ENCODE measurements at regions not wholly inside any gene's neighbourhood (a gene's known extent, or its start where the extent isn't known, plus 50 kb on each side); places are given as distances from the start of the nearest gene placed in this dataset.

- Mint-ChIP-seq H3K27me3 (peaks cover 5% of the 10 kb centered on the region), H3K36me3 (no peaks in the 10 kb centered on the region), H3K27ac (no peak overlapping the region), H3K9me3 (no peaks in the 10 kb centered on the region), H3K4me1 (ENCODE audit: low read depth) (no peaks in the 10 kb centered on the region), H3K4me3 (no peak overlapping the region)
- CTCF ChIA-PET, result no interaction called here
- POLR2A ChIA-PET, result no interaction called here
- DNase-seq, result no peak
- intact Hi-C loops (cut with micrococcal nuclease), result no loop called here
Observed at GRCh38 chr15:79519628-79520027, 87.5 kb downstream of the MINAR1 start.

- POLR2A ChIA-PET, result no interaction called here
- intact Hi-C loops (cut with micrococcal nuclease), result no loop called here
- no peaks in the 10 kb centered on the region for H3K4me1 Mint-ChIP-seq (ENCODE audit: low read depth)
- H3K36me3 Mint-ChIP-seq, result no peaks in the 10 kb centered on the region
- H3K27ac Mint-ChIP-seq, result no peak overlapping the region
- H3K27me3 Mint-ChIP-seq, result peaks cover 5% of the 10 kb centered on the region
- no peak overlapping the region for H3K4me3 Mint-ChIP-seq
- no peaks in the 10 kb centered on the region for H3K9me3 Mint-ChIP-seq
- CTCF ChIA-PET, result no interaction called here
- no peak for DNase-seq
Observed at GRCh38 chr15:79520654-79521053, 88.5 kb downstream of the MINAR1 start.

GRCh38 chr15:79522656-79523055 lies 90.5 kb downstream of the MINAR1 start:
- DNase-seq, result no peak
- CTCF ChIA-PET, result no interaction called here

GRCh38 chr15:79523266-79523665 lies 91.1 kb downstream of the MINAR1 start:
- Mint-ChIP-seq H3K27ac (no peak overlapping the region), H3K27me3 (peaks cover 7% of the 10 kb centered on the region), H3K4me1 (ENCODE audit: low read depth) (no peaks in the 10 kb centered on the region), H3K9me3 (no peaks in the 10 kb centered on the region), H3K36me3 (no peaks in the 10 kb centered on the region), H3K4me3 (no peak overlapping the region)
- intact Hi-C loops (cut with micrococcal nuclease), result no loop called here
- no peak for DNase-seq
- ChIA-PET CTCF (no interaction called here), POLR2A (no interaction called here)

More at GRCh38 chr15:79522656-79523055, 90.5 kb downstream of the MINAR1 start:
- POLR2A ChIA-PET, result no interaction called here
- Mint-ChIP-seq H3K36me3 (no peaks in the 10 kb centered on the region), H3K27me3 (peaks cover 7% of the 10 kb centered on the region), H3K4me3 (no peak overlapping the region), H3K9me3 (no peaks in the 10 kb centered on the region), H3K27ac (no peak overlapping the region), H3K4me1 (ENCODE audit: low read depth) (no peaks in the 10 kb centered on the region)
- intact Hi-C loops (cut with micrococcal nuclease), result no loop called here

GRCh38 chr15:79524531-79524930 lies 92.4 kb downstream of the MINAR1 start:
- CTCF ChIA-PET, result no interaction called here
- intact Hi-C loops (cut with micrococcal nuclease), result no loop called here
- Mint-ChIP-seq H3K27me3 (peaks cover 7% of the 10 kb centered on the region), H3K27ac (no peak overlapping the region), H3K4me3 (no peak overlapping the region), H3K9me3 (no peaks in the 10 kb centered on the region), H3K36me3 (no peaks in the 10 kb centered on the region), H3K4me1 (ENCODE audit: low read depth) (no peaks in the 10 kb centered on the region)
- POLR2A ChIA-PET, result no interaction called here
- DNase-seq, result no peak

GRCh38 chr15:79526376-79526775 lies 94.2 kb downstream of the MINAR1 start:
- no peak for DNase-seq
- CTCF ChIA-PET, result no interaction called here
- H3K27me3 Mint-ChIP-seq, result peaks cover 4% of the 10 kb centered on the region
- intact Hi-C loops (cut with micrococcal nuclease), result no loop called here
- H3K9me3 Mint-ChIP-seq, result no peaks in the 10 kb centered on the region
- no peaks in the 10 kb centered on the region for H3K4me1 Mint-ChIP-seq (ENCODE audit: low read depth)
- H3K27ac Mint-ChIP-seq, result no peak overlapping the region
- POLR2A ChIA-PET, result no interaction called here
- no peaks in the 10 kb centered on the region for H3K36me3 Mint-ChIP-seq
- no peak overlapping the region for H3K4me3 Mint-ChIP-seq

- DNase-seq, result no peak
- Mint-ChIP-seq H3K4me3 (no peak overlapping the region), H3K27me3 (peaks cover 4% of the 10 kb centered on the region), H3K9me3 (no peaks in the 10 kb centered on the region), H3K36me3 (no peaks in the 10 kb centered on the region), H3K27ac (no peak overlapping the region), H3K4me1 (ENCODE audit: low read depth) (no peaks in the 10 kb centered on the region)
- POLR2A ChIA-PET, result no interaction called here
- CTCF ChIA-PET, result no interaction called here
- intact Hi-C loops (cut with micrococcal nuclease), result no loop called here
Observed at GRCh38 chr15:79527821-79528220, 95.7 kb downstream of the MINAR1 start.

- intact Hi-C loops (cut with micrococcal nuclease), result no loop called here
- peaks cover 6% of the 10 kb centered on the region for H3K27me3 Mint-ChIP-seq
- H3K4me1 Mint-ChIP-seq (ENCODE audit: low read depth), result no peaks in the 10 kb centered on the region
- POLR2A ChIA-PET, result no interaction called here
- no peak for DNase-seq
- CTCF ChIA-PET, result no interaction called here
- no peaks in the 10 kb centered on the region for H3K9me3 Mint-ChIP-seq
- no peaks in the 10 kb centered on the region for H3K36me3 Mint-ChIP-seq
- no peak overlapping the region for H3K27ac Mint-ChIP-seq
- no peak overlapping the region for H3K4me3 Mint-ChIP-seq
Observed at GRCh38 chr15:79529157-79529785, 97.1 kb downstream of the MINAR1 start.

- no peak overlapping the region for H3K4me3 Mint-ChIP-seq
- intact Hi-C loops (cut with micrococcal nuclease), result no loop called here
- CTCF ChIA-PET, result no interaction called here
- H3K9me3 Mint-ChIP-seq, result no peaks in the 10 kb centered on the region
- peaks cover 2% of the 10 kb centered on the region for H3K27me3 Mint-ChIP-seq
- no peaks in the 10 kb centered on the region for H3K36me3 Mint-ChIP-seq
- H3K4me1 Mint-ChIP-seq (ENCODE audit: low read depth), result no peaks in the 10 kb centered on the region
- POLR2A ChIA-PET, result no interaction called here
- no peak overlapping the region for H3K27ac Mint-ChIP-seq
- DNase-seq, result no peak
Observed at GRCh38 chr15:79535536-79535935, 103.4 kb downstream of the MINAR1 start.

- POLR2A ChIA-PET, result no interaction called here
- no peaks in the 10 kb centered on the region for H3K36me3 Mint-ChIP-seq
- CTCF ChIA-PET, result no interaction called here
- no peaks in the 10 kb centered on the region for H3K9me3 Mint-ChIP-seq
- no peak for DNase-seq
- peaks cover 2% of the 10 kb centered on the region for H3K27me3 Mint-ChIP-seq
- H3K27ac Mint-ChIP-seq, result no peak overlapping the region
- H3K4me3 Mint-ChIP-seq, result no peak overlapping the region
- intact Hi-C loops (cut with micrococcal nuclease), result no loop called here
- no peaks in the 10 kb centered on the region for H3K4me1 Mint-ChIP-seq (ENCODE audit: low read depth)
Observed at GRCh38 chr15:79538527-79538926, 106.4 kb downstream of the MINAR1 start.

- intact Hi-C loops (cut with micrococcal nuclease), result no loop called here
- no peaks in the 10 kb centered on the region for H3K4me1 Mint-ChIP-seq (ENCODE audit: low read depth)
- CTCF ChIA-PET, result no interaction called here
- DNase-seq, result no peak
- H3K9me3 Mint-ChIP-seq, result no peaks in the 10 kb centered on the region
- no peaks in the 10 kb centered on the region for H3K27me3 Mint-ChIP-seq
- no peaks in the 10 kb centered on the region for H3K36me3 Mint-ChIP-seq
- POLR2A ChIA-PET, result no interaction called here
- no peak overlapping the region for H3K4me3 Mint-ChIP-seq
- no peak overlapping the region for H3K27ac Mint-ChIP-seq
Observed at GRCh38 chr15:79539401-79539800, 107.3 kb downstream of the MINAR1 start.

GRCh38 chr15:79540551-79540950 lies 108.4 kb downstream of the MINAR1 start:
- no peak overlapping the region for H3K4me3 Mint-ChIP-seq
- H3K36me3 Mint-ChIP-seq, result no peaks in the 10 kb centered on the region
- no peaks in the 10 kb centered on the region for H3K27me3 Mint-ChIP-seq
- intact Hi-C loops (cut with micrococcal nuclease), result no loop called here
- H3K27ac Mint-ChIP-seq, result no peak overlapping the region
- CTCF ChIA-PET, result interaction anchor here (1.0 kb wide), 1 partner anchor 159 kb away, joined by 3 read pairs; no protein-coding TSS in a partner anchor
- H3K4me1 Mint-ChIP-seq (ENCODE audit: low read depth), result no peaks in the 10 kb centered on the region
- no peaks in the 10 kb centered on the region for H3K9me3 Mint-ChIP-seq
- DNase-seq, result no peak
- POLR2A ChIA-PET, result no interaction called here

- DNase-seq, result no peak
- H3K4me3 Mint-ChIP-seq, result no peak overlapping the region
- H3K9me3 Mint-ChIP-seq, result no peaks in the 10 kb centered on the region
- ChIA-PET POLR2A (no interaction called here), CTCF (interaction anchor here (1.0 kb wide), 1 partner anchor 160 kb away, joined by 3 read pairs; no protein-coding TSS in a partner anchor)
- no peak overlapping the region for H3K27ac Mint-ChIP-seq
- no peaks in the 10 kb centered on the region for H3K4me1 Mint-ChIP-seq (ENCODE audit: low read depth)
- H3K36me3 Mint-ChIP-seq, result no peaks in the 10 kb centered on the region
- H3K27me3 Mint-ChIP-seq, result no peaks in the 10 kb centered on the region
- intact Hi-C loops (cut with micrococcal nuclease), result no loop called here
Observed at GRCh38 chr15:79541196-79541595, 109.1 kb downstream of the MINAR1 start.
